AG04449 (cell line): ENCODE measurements at regions not wholly inside any gene's neighbourhood (a gene's known extent, or its start where the extent isn't known, plus 50 kb on each side); places are given as distances from the start of the nearest gene placed in this dataset.

Experiments
- CTCF ChIA-PET: fragments of 350-600 bp; formaldehyde crosslinking; extraction: SDS; loops from one replicate; lab custom pipeline; 2021; ENCODE audit warnings: antibody characterized with exemption; lab: Yijun Ruan, JAX
- POLR2A ChIA-PET: fragments of 400-600, 350-600 bp; formaldehyde crosslinking; extraction: SDS; loops from one replicate; lab custom pipeline; 2020; ENCODE audit warnings: antibody characterized with exemption, inconsistent platforms; lab: Yijun Ruan, JAX
- DNase-seq: peaks from one replicate; pipeline ENCODE4 v3.0.0-alpha.2; 2010; ENCODE audit warnings: low read depth, low spot score
- H3K4me3 ChIP-seq: 2 replicates; pipeline ENCODE4 v1.5.1; 2011; ENCODE audit warnings: low read depth, mild to moderate bottlenecking, control low read depth, low read length
- TF ChIP-seq, protein P1 (sequence below): IDR thresholded peaks from one replicate; pipeline ENCODE4 v1.5.1; 2011; ENCODE audit warnings: mild to moderate bottlenecking, moderate library complexity, low read length, control low read depth, inconsistent platforms; ENCODE audit not compliant: insufficient read depth; ENCODE audit errors: missing control alignments

DNA sequence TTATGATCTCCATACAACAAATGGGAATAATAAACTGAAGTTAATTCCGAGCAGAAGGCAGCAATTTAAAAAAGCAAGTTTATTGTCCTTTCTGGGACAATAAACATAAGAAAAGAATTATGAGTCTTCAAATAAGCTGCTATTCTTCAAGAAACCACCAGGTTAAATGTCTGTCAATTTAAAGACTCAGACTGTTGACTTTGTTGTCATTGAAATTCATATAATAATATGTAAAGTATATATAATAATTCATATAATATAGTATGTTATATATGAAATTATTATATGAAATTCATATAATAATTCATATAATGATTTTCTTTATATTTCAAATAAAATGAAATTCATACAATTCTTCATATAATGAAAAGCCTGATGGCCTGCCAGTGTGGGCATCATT is 497.5 kb upstream of the RGMB start:
- no peak overlapping the region for H3K4me3 ChIP-seq
- CTCF ChIA-PET: interaction anchor here (1.0 to 1.4 kb wide), 2 partner anchors 9 to 496 kb away, joined by 3 to 5 read pairs; no protein-coding TSS in a partner anchor
- TF ChIP-seq, protein P1, sequence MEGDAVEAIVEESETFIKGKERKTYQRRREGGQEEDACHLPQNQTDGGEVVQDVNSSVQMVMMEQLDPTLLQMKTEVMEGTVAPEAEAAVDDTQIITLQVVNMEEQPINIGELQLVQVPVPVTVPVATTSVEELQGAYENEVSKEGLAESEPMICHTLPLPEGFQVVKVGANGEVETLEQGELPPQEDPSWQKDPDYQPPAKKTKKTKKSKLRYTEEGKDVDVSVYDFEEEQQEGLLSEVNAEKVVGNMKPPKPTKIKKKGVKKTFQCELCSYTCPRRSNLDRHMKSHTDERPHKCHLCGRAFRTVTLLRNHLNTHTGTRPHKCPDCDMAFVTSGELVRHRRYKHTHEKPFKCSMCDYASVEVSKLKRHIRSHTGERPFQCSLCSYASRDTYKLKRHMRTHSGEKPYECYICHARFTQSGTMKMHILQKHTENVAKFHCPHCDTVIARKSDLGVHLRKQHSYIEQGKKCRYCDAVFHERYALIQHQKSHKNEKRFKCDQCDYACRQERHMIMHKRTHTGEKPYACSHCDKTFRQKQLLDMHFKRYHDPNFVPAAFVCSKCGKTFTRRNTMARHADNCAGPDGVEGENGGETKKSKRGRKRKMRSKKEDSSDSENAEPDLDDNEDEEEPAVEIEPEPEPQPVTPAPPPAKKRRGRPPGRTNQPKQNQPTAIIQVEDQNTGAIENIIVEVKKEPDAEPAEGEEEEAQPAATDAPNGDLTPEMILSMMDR: no peak

DNA sequence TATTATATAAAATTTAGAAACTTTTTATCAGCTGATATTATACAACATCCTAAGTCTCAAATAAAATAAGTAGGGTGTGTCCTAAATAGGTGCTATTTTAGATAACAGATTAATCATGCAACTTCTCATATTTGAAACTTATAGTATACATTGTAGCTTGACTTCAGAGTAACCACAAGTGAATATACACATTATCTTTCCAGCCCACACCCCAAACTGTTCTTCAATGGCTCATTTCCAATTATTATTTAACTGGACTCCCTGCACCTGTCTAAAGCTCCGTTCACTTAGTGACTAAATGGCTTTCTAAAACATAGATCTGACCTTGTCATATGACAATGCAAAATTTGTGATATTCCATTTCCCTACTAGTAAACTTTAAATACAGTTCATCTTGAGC is 490.9 kb upstream of the RGMB start:
- H3K4me3 ChIP-seq: no peak overlapping the region
- DNase-seq: no peak
- TF ChIP-seq, protein P1: no peak
- ChIA-PET CTCF (interaction anchor here (1.3 kb wide), 1 partner anchor 16 kb away, joined by 3 read pairs; no protein-coding TSS in a partner anchor), POLR2A (no interaction called here)

More for the DNA sequence above, 497.5 kb upstream of the RGMB start:
- DNase-seq: no peak
- POLR2A ChIA-PET: no interaction called here

DNA sequence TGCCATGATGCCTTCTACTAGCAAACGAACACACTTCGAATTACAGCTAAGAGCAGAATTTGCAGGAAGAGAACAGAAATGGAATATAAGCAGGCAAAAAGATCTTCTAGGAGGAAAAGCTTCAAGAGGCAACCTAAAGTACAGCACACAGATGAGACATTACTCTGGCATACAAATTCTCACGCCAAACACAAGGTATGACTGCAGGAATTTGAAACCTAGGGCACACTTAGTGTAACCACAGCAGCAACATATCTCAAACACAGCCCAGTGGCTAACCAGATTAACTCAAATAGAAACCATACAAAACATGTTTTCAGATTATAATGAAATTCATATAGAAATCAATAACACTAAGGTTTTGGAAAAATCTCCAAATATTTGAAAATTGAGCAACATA is 481.0 kb upstream of the RGMB start:
- CTCF ChIA-PET: no interaction called here
- POLR2A ChIA-PET: no interaction called here
- no peak for DNase-seq

DNA sequence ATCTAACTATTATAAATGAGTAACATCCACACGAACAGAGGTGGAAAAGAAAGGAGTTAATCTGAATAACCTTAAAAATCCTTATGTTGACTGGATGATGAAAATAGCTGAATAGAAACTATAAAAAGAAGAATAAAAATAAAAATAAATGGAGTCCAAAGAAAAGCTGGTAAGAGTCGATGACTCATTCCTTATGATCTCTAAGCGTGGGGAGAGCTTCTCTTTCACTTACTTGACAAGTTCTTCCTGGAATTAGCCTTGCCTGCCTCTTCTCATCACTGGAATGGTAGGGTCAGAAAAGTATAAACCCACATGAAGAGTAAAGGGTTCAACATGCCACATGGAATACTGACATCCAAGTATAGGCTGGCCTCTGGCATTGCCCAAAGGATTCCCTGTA is 477.0 kb upstream of the RGMB start:
- H3K4me3 ChIP-seq: no peak overlapping the region
- DNase-seq: peak; percentile 47
- POLR2A ChIA-PET: interaction anchor here (1.2 kb wide), 1 partner anchor 186 kb away, joined by 5 read pairs; no protein-coding TSS in a partner anchor
- TF ChIP-seq, protein P1: no peak
- CTCF ChIA-PET: interaction anchor here (0.7 to 0.8 kb wide), 2 partner anchors 12 to 473 kb away, joined by 3 read pairs; no protein-coding TSS in a partner anchor

More for the DNA sequence above, 481.0 kb upstream of the RGMB start:
- no peak overlapping the region for H3K4me3 ChIP-seq
- TF ChIP-seq, protein P1: no peak

DNA sequence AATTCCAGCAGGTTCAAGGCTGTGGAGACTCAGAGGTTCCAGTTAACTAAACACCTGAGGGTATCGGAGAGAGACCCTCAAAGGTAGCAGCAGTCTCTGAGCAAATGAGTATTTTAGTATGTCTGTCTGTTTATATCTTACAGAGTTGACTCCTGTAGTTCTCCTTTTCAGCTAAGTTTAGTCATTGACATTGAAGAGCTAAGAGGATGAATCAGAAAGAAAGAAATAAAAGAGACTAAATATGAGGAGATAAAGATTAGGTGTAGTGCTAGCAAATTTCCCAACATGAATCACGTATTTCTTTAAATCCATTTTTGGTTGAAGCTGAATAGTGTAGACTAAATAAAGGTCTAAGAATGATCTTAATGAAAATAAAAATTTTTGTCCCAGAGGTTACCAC is 474.0 kb upstream of the RGMB start:
- H3K4me3 ChIP-seq: no peak overlapping the region
- no peak for DNase-seq
- ChIA-PET CTCF (interaction anchor here (1.0 kb wide), 1 partner anchor 17 kb away, joined by 3 read pairs; no protein-coding TSS in a partner anchor), POLR2A (interaction anchor here (0.6 kb wide), 1 partner anchor 9 kb away, joined by 4 read pairs; no protein-coding TSS in a partner anchor)
- TF ChIP-seq, protein P1: no peak

DNA sequence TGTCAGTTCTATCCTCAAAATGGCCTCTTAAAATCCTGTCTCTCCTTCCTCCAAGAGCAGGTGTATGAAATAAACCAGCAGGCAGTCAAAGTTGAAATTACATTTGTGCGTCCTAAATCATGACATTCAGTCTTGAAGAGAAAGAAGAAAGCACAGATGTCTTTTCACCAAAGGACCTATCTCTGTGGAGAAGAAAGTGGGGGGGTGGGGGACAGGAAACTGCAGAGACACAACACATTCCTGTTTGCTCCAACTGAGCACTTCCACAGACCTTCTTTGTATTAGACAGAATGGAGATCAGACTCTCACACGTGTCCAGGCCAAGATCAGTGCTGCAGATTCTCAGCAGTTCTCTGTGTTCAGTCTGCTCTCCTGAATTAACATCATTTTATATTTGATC is 471.9 kb upstream of the RGMB start:
- POLR2A ChIA-PET: no interaction called here
- DNase-seq: no peak
- TF ChIP-seq, protein P1: no peak
- no peak overlapping the region for H3K4me3 ChIP-seq
- CTCF ChIA-PET: no interaction called here
